HG03520 (cell line): ENCODE measurements at regions not wholly inside any gene's neighbourhood (a gene's known extent, or its start where the extent isn't known, plus 50 kb on each side); places are given as distances from the start of the nearest gene placed in this dataset.
"Not testable (repeated sequence)": the region's sequence is repeated elsewhere in the genome, so short reads cannot be mapped to it uniquely, and the experiment has no call there.

Experiments
- ATAC-seq: cut with Tn5 transposase; IDR thresholded peaks from one replicate; pipeline ENCODE4 v1.9.1; 2021; ENCODE audit warnings: mild to moderate bottlenecking, moderate library complexity; ENCODE audit not compliant: unreplicated experiment

DNA sequence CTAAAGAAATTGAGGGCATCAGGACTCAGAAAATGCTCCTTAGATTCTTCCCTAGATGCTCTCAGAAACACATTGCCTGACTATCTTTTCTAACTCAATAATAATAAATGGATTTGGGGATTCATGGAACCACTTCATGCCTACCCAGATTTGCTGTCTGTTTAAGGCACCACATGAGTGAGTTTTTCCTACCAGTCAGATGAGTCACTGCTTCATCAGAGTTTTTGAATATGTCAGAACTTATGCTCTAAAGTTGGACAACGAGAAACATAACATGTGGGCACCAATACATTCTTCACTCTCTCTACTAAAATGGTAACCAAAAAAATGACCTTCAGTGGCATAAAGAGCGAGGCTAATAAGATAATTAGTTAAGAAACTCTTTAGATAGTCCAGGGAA, 1135.1 kb downstream of the TUSC7 start:
- ATAC-seq = no peak

DNA sequence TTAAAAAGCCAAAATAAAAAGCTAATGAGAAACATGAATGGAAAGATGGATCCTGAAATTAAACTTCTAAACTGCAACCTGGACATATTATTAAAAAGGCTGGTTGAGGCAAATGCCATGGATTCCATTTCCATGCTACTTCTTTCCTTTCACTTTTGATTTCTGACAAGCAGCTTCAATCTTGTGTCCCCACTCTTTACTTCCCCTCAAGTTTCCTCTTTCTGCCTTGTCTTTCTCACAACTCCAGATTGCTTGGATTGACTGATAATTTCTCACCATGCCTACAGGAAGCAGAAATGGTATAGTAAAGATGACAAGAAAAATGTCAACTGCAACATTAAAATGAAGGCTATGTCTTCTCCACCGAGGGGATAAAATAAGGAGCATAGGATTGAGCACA, 1136.7 kb downstream of the TUSC7 start:
- no peak for ATAC-seq

DNA sequence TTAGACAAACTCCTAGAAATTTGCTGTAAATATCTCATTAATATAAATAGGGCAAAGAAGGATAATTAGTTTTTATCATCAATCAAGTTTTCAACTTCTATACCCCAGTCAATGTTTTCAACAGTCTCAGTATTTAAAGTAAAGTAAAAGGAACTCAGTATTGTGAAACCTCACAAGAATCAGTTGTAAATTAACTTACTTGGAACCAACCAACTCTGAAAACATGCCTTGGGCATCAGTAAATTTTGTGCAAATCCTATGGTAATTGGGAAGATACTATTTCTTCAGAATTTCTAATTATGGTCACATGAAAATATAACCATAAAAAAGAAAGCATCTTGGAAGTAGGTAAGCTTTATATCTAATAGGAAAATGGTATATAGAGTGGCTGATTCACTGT, 1139.0 kb downstream of the TUSC7 start:
- no peak for ATAC-seq

DNA sequence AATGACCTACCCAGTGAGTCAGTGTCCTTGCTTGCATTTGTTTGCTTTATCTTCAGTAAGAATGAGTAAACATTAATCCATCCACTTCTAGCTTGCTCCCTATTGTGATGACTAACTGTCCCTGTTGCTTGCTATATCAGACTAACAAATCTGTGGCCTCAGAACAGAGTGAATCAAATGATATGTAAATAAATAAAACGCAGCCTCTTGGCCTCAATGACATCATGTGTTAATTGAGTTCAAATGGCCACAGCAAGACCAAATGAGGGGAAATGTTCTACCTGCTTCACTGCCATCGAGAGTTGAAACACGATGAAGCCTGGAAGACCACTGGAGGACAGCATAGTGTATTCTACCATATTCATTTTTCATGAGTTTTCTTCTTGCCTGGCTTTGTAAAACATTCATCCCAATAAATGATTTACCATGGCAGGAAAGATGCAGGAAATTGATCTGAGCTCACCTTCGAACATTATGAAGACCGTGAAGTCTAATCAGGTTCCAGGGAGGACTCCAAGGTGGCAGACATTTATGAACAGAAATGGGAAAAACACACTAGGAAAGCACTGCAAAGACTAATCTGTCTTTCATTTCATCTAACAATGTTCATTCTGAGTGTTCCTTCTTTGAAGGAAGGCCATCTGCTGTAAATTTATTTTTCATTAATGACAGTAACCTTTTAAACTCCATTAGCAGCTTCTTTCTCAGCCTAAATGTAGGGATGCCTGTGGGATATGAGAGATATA, 1144.5 kb downstream of the TUSC7 start:
- ATAC-seq = no peak

DNA sequence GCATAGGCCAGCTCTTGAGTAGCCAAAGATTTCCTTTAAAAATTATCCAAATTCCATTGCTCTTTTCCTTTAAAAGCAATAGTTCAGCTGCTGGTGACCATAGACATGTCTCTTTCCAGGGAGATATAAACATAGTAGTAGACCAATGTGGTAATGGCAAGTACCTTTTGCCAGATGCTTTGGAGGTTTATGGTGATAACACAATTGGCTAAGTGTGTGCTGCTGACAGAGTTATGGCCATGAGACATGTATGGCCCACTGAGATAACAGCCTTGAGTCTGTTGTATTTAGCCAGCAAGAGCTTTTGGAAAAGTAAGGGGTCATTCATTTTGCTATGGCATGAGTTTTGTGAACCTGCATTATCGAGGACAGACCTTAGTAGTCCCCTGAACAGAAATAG, 1146.8 kb downstream of the TUSC7 start:
- ATAC-seq = no peak

- no peak for ATAC-seq
Measured at GRCh38 chr3:117863146-117863545, 1153.6 kb downstream of the TUSC7 start.

DNA sequence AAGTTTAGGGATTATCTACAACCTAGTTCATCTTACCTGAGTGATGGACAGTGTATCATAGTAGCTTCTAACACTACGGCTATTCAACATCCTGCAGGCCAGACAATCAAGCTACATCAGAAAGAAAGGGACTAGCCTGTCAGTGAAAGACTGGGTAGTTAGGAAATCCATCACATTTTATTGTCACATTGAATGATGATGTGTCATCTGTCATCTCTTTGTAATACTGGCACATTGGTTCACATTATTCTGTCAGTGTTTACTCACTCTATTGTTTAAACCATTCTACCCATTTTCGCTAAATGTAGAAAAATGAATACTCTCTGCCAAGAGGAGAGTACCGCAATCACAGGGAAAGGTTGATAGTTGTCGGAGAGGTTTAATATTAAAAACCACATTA, 1155.8 kb downstream of the TUSC7 start:
- ATAC-seq = no peak

DNA sequence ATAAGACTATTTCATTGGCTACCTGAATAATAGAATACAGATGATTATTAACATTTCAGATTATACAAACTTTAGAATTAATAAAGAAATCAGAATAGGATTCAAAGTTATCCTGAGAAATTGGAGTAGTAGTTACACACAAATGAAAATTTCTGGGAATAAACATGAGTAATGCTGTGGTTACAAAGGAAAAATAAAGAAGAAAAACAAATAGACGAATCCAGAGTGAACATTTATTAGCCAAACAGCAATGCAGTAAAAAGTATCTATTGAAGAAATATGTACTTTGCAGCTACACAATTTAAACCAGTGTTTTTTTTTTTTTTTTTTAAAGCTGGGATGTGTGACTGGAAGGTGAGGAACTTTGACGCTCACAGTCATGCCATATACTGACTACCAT, 1159.2 kb downstream of the TUSC7 start:
- no peak for ATAC-seq

- no peak for ATAC-seq
Measured at GRCh38 chr3:117871934-117872333, 1162.4 kb downstream of the TUSC7 start.

- ATAC-seq = not testable (repeated sequence)
Measured at GRCh38 chr3:117872594-117873248, 1161.9 kb downstream of the IGSF11 start.

DNA sequence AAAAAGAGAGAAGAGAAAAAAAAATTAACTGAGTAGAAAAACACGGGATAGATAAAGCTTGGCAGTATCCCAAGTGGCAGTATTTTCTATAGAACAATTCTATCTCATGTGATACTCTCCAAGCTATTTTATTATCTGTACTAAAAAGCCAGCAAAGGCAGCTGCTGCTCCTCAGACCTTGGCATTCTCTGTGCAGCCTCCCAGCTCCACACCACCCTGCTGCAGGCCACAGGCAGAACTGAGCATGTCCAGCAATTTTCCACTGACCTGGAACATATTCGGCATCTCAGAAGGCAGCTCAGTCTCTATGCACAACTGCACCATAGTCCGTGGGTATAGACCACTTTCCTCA, 1161.4 kb downstream of the IGSF11 start:
- ATAC-seq = no peak

DNA sequence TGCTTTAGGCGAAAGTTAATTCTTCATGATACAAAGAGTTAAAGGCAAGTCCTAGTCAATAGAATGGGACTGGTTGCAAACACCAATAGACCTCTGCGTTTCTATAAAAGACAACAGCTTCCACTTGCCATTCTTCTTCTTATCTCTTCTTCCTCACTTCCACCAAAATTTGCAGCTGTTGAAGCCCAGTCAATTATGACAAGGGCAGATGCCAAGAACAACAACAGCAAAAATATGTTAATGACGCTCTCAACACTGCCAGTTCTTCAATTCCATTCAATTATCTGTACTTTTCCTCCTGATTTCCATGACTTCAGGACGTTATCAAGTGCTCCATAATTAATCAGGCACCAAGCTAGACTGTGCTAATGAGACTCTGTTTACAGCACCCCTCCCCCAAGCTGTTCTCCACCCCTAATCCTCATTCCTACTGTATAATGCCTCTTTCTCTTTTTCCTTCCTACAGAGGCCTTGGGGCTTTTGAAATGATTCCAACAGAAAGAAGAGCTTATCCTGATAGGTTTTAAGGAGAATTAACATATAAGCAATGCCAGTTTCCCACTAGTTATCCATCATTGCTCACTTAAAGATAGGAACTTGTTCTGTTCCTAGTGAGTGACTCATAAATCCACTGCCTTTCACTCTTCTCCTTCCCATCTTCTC, 1160.5 kb downstream of the IGSF11 start:
- no peak for ATAC-seq

DNA sequence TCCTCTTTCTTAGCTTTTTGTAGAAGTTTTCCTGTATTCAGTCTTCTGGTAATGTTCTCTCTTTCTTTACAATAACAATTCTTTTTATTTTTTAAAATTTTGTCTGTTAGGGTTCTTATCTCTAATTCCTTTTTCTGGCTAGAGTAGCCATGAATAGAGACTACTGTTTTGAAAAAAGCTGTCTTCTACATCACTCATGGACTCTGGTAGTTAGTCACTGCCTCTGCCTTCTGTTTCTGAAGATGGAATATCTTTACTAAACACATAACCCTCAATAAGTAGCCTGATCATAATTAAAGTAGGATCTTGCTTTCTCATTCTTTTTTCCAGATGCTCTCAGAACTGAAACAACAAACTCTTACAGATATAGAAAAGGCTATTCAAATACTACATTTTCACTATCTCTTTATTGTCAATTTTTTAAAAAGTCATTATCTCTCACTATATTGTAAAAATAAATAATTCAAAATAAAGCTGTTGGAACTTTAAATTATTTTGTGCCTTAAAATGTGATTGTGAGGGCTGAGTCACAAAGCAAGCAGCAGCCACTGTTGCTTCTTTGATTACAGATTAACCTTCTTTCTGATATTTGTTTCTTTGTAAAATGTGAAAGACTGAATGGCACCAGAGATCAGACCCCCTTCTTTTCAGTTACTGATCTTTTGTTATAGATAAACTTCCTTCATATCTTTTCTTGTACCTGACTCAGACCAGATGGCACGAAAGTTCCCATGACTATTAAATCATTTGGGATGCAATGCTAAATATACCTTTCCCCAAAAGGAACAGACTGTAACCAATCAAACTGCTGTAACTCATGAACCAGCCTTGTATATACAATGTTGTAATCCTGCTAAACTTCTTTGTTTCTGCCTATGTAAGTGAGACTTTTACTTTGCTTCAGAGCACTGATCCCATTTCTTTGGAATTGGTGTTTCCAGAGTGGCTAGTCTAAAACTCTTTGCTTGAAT, 1159.5 kb downstream of the IGSF11 start:
- no peak for ATAC-seq

- no peak for ATAC-seq
Measured at GRCh38 chr3:117875887-117876286, 1158.8 kb downstream of the IGSF11 start.

DNA sequence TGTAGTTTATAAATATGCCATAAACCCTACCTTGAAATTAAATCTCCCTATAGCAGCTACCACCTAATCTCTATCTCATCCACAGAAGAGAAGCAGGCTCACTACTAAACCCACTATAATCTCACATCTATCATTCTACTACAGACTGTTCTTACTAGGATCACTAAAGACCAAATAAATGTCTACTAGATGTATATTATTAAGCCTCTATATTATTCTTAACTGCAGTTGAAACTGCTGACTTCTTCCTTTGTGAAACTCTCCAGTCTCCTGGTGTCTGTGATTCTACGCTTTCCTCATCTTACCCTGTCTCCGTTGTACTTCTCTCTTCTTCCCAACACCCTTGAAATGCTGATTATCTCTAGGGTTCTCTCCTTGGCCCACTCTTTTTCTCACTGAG, 1154.0 kb downstream of the IGSF11 start:
- no peak for ATAC-seq

DNA sequence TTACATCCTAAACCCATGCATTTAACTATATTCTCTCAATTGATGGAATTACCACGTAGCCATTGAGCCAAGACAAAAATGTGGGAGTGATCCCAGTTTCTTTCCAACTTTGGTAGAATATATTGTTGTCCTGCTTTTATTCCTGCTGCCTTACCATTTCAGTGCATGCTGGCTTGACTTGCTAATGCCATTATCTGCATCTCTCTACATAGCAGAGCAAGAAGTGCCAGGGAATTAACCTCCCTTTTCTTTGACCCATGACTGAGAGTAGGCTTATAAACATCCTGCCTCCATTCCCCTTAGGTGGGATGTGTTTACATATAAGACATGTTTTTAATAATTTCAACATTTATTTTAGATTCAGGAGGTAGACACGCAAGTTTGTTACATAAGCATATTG, 1153.4 kb downstream of the IGSF11 start:
- no peak for ATAC-seq

DNA sequence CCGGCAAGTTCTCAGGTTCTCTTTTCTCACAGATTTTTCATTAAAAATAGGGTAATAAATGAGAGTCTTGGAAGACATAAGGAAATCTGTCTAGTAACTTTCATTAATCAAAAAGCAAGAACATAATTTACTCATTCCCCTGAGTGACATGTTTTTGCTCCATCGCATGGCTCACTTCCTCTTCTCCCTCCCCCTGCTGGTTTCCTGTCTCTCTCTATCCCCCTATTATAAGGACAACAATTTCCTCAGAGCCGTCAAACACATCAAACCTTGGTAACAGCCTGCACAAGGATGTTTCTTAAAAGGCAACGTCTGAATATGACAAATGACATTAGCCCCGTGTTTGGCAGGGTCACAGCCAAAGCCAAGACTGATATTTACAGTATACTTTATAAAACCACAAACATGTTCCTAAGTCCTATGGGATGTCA, 1149.6 kb downstream of the IGSF11 start:
- ATAC-seq = no peak

DNA sequence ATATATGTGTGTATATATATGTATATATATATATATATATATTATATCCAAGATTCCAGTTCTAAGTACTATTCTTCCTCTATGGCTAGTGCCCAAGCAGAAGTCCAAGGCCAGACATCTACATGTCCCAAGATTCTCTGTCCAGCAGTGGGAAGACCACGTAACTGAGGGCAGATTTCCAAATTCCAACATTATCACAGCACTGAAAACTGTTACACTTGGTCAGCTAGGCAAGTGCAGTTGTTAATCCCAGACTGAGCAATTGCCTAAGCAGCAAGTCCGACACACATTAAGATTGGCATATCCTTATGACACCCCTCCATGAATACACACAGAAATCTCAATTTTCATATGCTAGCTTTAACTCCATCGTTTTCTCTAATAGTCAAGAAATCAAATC, 1148.5 kb downstream of the IGSF11 start:
- no peak for ATAC-seq

DNA sequence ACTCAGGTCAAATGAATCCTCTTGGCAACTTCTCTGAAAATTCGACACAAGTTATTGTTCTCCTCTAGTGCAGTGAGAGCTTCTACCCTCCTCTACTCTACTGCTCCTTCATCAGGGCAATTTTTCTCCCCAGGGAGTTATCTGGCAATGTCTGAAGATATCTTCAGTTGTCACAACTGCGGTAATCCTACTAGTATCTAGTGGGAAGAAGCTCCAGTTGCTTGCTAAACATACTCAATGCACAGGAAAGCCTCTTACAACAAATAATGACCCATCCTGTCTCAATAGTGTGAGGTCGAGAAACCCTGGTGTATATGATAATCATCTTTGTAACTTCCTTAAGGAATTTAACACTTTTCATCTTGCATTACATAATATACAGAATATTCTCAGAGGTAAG, 1147.6 kb downstream of the IGSF11 start:
- no peak for ATAC-seq

- no peak for ATAC-seq
Measured at GRCh38 chr3:117887901-117888300, 1146.7 kb downstream of the IGSF11 start.

DNA sequence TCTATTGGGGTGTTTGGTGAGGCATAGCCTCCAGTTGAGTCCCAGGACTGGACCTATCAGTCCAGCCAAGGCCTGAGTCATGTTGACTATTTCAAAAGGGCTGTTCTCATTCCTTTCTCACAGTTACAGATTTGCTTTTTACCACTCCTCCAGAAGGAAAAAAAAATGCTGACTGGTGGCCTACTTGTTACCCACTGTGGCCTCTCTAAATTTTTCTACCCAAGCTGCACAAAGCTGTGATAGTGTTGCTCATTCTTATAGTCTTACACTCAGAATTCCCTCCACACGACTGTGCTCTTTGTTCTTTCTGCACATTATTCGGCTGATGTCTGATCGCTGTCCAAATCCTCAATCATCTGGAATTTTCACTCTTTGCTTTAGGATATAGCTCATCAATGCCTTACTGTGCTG, 1142.2 kb downstream of the IGSF11 start:
- no peak for ATAC-seq
